DOHH2 (cell line): ENCODE measurements at regions not wholly inside any gene's neighbourhood (a gene's known extent, or its start where the extent isn't known, plus 50 kb on each side); places are given as distances from the start of the nearest gene placed in this dataset.
"Not testable (repeated sequence)": the region's sequence is repeated elsewhere in the genome, so short reads cannot be mapped to it uniquely, and the experiment has no call there.

ENCODE experiments used
- EZH2phosphoT487 ChIP-seq: fragments of 200-600 bp; sonication (generic); IDR thresholded peaks from 2 replicates; pipeline ENCODE4 v1.6.1; 2017; ENCODE audit warnings: borderline replicate concordance, mild to moderate bottlenecking, antibody characterized with exemption, low read length, moderate library complexity, mixed read lengths
- TF ChIP-seq, protein P1 (sequence below): fragments of 200-600 bp; sonication (generic); IDR thresholded peaks from one replicate; pipeline ENCODE4 v1.5.1; 2014; ENCODE audit warnings: antibody characterized with exemption, mild to moderate bottlenecking, low read depth, low read length; ENCODE audit not compliant: poor library complexity, severe bottlenecking

DNA sequence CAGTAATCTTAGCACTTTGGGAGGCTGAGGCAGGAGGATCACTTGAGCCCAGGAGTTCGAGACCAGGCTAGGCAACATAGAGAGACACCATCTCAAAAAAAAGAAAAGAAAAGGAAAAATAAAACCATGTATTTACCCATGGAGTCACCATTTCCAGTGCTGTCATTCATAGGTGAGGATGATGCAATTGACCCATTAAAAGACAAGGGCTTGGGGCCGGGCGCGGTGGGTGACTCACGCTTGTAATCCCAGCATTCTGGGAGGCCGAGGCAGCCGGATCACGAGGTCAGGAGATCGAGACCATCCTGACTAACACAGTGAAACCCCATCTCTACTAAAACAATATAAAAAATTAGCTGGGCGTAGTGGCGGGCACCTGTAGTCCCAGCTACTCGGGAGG is 82.6 kb upstream of the RUBCNL start:
- TF ChIP-seq, protein P1, sequence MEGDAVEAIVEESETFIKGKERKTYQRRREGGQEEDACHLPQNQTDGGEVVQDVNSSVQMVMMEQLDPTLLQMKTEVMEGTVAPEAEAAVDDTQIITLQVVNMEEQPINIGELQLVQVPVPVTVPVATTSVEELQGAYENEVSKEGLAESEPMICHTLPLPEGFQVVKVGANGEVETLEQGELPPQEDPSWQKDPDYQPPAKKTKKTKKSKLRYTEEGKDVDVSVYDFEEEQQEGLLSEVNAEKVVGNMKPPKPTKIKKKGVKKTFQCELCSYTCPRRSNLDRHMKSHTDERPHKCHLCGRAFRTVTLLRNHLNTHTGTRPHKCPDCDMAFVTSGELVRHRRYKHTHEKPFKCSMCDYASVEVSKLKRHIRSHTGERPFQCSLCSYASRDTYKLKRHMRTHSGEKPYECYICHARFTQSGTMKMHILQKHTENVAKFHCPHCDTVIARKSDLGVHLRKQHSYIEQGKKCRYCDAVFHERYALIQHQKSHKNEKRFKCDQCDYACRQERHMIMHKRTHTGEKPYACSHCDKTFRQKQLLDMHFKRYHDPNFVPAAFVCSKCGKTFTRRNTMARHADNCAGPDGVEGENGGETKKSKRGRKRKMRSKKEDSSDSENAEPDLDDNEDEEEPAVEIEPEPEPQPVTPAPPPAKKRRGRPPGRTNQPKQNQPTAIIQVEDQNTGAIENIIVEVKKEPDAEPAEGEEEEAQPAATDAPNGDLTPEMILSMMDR, result not testable (repeated sequence)
- TF ChIP-seq EZH2phosphoT487, result not testable (repeated sequence)
